KOPT-K1 (cell line): ENCODE measurements at regions not wholly inside any gene's neighbourhood (a gene's known extent, or its start where the extent isn't known, plus 50 kb on each side); places are given as distances from the start of the nearest gene placed in this dataset.

Experiments used
- H3K27ac ChIP-seq: fragments of 200-600 bp; sonication (generic); 2 replicates; pipeline ENCODE4 v1.5.1; 2016; ENCODE audit warnings: antibody characterized with exemption, mild to moderate bottlenecking, low read depth, low read length; ENCODE audit not compliant: poor library complexity, severe bottlenecking
- H3K36me3 ChIP-seq: fragments of 200-600 bp; sonication (generic); 2 replicates; pipeline ENCODE4 v1.5.1; 2017; ENCODE audit warnings: antibody characterized with exemption, mild to moderate bottlenecking, low read length, moderate library complexity; ENCODE audit not compliant: insufficient read depth
- H3K9me3 ChIP-seq: fragments of 200-600 bp; sonication (generic); 2 replicates; pipeline ENCODE4 v1.5.1; 2017; ENCODE audit warnings: antibody characterized with exemption, low read length, mild to moderate bottlenecking; ENCODE audit not compliant: insufficient read depth, poor library complexity, severe bottlenecking

- H3K9me3 ChIP-seq = no peaks in the 10 kb centered on the region
- H3K36me3 ChIP-seq = no peaks in the 10 kb centered on the region
- H3K27ac ChIP-seq = peak overlapping the region; percentile 58
These were observed 382.0 kb downstream of the GPD2 start for GRCh38 chr2:156818221-156818620.

DNA sequence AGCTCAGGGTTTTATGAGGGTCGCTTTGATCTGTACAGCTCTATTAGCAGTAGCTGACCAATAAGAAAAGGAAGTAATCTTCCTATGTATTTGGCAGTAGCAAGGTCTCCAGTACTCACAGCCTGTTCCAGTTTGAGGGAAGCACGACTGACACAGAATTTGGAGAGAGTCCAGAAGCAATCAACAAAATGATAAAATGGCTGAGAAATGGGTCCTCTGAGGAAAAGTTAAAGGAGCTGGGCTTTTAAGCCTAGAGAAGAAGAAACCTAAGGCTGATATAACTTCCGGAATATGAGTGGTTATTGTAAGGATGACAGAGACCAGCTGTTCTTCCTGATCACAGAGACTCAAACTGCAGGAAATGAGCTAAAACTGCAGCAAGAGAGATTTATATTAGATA, 382.8 kb downstream of the GPD2 start:
- Histone ChIP-seq H3K36me3 (no peaks in the 10 kb centered on the region), H3K9me3 (no peaks in the 10 kb centered on the region), H3K27ac (peak overlapping the region; percentile 58)

- H3K36me3 ChIP-seq = no peaks in the 10 kb centered on the region
- no peaks in the 10 kb centered on the region for H3K9me3 ChIP-seq
- no peak overlapping the region for H3K27ac ChIP-seq
These were observed 390.3 kb downstream of the GPD2 start for GRCh38 chr2:156826341-156826933.

- H3K36me3 ChIP-seq = no peaks in the 10 kb centered on the region
- H3K27ac ChIP-seq = no peak overlapping the region
- no peaks in the 10 kb centered on the region for H3K9me3 ChIP-seq
These were observed 398.3 kb downstream of the GPD2 start for GRCh38 chr2:156834431-156834830.

DNA sequence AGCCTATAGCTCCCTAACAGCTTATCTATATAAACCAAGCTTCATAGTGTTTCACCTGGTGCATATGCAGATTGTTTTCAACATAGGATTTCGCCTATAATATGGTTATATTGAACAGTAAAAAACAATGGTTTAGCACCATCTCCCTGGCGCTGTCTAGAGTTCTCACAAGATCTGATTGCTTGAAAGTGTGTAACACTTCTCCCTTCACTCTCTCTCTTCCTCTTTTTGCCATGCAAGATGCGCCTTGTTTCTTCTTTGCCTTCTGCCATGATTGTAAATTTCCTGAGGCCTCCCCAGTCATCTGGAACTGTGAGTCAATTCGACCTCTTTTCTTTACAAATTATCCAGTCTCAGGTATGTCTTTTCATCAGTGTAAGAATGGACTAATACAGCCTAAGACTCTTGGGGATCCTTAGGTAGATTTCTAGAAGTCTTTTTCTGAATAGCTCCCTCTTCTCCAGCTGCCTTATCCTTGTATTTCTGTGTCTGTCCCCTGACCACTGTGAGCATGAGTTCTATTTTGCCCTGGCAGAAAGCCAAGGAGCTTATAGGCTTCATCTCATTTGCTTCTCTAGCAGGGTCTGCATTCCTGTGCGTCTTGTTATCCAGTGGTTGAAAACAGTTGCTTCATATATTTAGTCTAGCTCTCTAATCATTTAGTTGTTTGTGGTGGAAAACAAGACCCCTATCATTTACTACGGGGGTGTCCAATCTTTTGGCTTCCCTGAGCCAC, 401.6 kb downstream of the GPD2 start:
- no peak overlapping the region for H3K27ac ChIP-seq
- no peaks in the 10 kb centered on the region for H3K9me3 ChIP-seq

DNA sequence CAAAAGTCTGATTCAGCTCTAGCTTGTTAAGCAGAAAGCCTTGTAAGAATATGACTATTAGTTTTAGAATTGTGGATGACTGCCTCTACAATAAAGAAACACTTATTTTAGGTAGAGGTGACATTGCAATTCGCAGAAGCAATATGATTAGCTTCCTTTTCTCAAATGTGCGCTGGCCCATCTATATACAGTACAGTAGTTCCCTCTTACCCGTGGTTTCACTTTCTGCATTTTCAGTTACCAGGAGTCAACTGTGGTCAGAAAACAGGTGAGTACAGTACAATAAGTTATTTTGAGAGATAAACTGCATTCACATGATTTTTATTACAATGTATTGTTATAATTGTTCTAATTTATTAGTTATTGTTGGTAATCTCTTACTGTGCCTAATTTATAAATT, 405.1 kb downstream of the GPD2 start:
- Histone ChIP-seq H3K9me3 (no peaks in the 10 kb centered on the region), H3K36me3 (no peaks in the 10 kb centered on the region), H3K27ac (no peak overlapping the region)

More for the DNA sequence above, 401.6 kb downstream of the GPD2 start:
- no peaks in the 10 kb centered on the region for H3K36me3 ChIP-seq

DNA sequence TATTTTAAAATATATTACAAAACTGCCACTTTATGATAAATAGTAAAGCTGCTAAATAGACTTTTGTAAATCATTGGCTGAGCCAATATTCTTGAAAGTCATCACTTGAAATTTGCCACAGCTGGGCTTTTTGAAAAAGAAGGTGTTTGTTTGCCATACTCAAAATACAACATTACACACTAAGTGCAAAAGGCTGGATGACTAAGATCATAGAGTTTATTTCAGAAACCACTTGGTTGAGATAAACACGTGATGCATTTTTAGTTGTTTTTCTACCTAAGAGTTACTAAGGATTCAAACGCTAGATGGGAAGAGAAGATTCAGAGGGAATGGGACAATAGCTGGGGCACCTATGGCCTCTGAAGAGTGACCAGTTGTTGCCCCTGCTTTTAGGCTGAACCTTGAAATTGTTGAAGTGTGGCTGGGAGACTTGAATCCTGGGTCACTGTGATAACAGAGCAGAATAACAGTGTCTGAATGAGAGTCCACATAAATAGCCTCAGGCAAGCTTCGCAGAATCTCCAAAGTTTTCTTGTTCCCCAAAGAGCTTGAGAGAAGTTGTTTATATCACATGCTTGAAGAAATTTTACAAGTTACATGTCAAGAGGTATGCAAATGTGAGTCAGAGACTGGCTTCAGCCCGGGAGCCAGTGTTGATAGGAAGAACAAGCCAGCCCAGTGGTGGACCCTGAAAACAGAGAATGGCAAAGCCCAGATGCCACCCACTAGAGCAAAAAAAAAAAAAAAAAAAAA, 409.8 kb downstream of the GPD2 start:
- no peaks in the 10 kb centered on the region for H3K9me3 ChIP-seq
- no peaks in the 10 kb centered on the region for H3K36me3 ChIP-seq
- no peak overlapping the region for H3K27ac ChIP-seq

GRCh38 chr2:156852210-156852609, 405.3 kb upstream of the GALNT5 start:
- Histone ChIP-seq H3K27ac (no peak overlapping the region), H3K36me3 (no peaks in the 10 kb centered on the region), H3K9me3 (no peaks in the 10 kb centered on the region)

DNA sequence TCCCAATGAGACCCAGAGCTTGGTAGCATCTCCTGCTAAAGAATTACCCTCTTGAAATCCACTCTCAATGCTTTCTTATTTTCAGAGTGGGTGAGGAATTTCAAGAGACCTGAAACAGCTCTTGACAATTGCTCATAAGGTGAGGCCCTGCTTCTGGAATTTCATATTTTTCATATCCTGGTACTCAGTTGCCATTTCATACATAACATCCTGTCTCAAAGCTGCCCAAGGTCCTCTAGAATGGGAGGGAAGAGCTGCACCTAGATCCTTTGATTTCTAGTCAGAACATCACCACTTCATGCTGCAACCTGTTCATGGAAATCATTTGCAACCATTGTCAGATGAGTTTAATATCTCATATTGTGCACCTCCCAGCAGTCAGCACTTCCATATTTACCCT, 404.8 kb upstream of the GALNT5 start:
- Histone ChIP-seq H3K9me3 (no peaks in the 10 kb centered on the region), H3K36me3 (no peaks in the 10 kb centered on the region), H3K27ac (no peak overlapping the region)

GRCh38 chr2:156864325-156864724, 393.2 kb upstream of the GALNT5 start:
- no peak overlapping the region for H3K27ac ChIP-seq
- H3K36me3 ChIP-seq = no peaks in the 10 kb centered on the region

DNA sequence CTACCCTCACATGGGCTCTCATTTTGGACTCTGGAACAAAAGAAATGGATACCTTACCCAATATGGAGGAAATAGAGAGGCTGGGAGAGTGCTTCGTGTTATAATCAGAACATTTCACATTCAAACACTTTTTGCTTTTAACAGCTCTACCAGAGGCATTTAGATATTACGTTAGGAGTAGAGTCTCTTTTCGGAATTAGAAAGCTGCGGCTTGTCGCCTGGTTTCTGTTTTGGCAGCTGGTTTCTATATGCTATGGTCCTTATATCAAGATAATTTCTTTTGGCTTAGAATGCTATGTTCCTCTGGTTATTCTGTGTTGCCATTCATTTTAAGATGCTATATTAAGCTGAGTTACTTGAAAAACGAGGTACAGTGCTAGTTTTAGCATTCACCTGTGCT, 392.8 kb upstream of the GALNT5 start:
- Histone ChIP-seq H3K9me3 (no peaks in the 10 kb centered on the region), H3K27ac (no peak overlapping the region), H3K36me3 (no peaks in the 10 kb centered on the region)

More at GRCh38 chr2:156864325-156864724, 393.2 kb upstream of the GALNT5 start:
- H3K9me3 ChIP-seq = no peaks in the 10 kb centered on the region

DNA sequence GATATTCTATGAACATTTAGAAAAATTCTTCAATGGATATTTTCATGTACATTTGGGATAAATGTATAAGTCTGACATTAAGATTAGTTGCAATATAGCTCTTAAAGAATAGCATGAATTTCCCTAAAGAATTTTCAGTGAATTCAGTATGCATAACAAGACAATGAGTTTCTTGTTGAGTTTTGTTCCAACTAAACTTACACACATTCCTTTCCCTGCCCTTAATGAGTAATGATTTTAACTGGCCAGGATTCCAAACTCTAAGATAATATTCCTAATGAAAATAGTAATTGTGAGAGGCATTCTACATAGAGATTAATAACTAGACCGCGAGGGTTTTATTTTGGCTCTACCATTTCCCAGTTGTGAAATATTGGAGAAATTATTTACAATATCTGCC, 390.3 kb upstream of the GALNT5 start:
- Histone ChIP-seq H3K36me3 (no peaks in the 10 kb centered on the region), H3K27ac (no peak overlapping the region), H3K9me3 (no peaks in the 10 kb centered on the region)

- H3K27ac ChIP-seq = no peak overlapping the region
- no peaks in the 10 kb centered on the region for H3K36me3 ChIP-seq
- H3K9me3 ChIP-seq = no peaks in the 10 kb centered on the region
These were observed 382.8 kb upstream of the GALNT5 start for GRCh38 chr2:156874707-156875106.

- Histone ChIP-seq H3K9me3 (no peaks in the 10 kb centered on the region), H3K36me3 (no peaks in the 10 kb centered on the region), H3K27ac (no peak overlapping the region)
These were observed 373.7 kb upstream of the GALNT5 start for GRCh38 chr2:156883804-156884203.

DNA sequence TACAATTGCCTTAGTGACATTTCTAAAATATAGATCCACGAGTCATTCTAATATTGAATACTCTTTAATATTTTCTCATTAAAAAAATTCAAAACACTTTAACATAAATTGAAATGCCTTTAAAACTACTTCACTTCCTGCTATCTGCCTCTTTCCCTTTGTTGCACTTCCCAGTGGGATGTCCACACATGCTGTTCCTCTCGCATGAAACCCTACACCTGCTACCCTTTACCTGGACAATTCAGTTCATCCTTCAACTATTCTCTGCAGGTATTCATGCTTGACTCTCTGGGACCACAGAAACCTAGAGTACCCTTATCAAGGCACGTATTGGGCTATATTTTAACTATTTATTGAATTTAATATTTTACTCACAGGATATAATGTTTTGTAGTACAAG, 373.3 kb upstream of the GALNT5 start:
- no peaks in the 10 kb centered on the region for H3K36me3 ChIP-seq
- H3K9me3 ChIP-seq = no peaks in the 10 kb centered on the region
- no peak overlapping the region for H3K27ac ChIP-seq
